ENCODE measurements at regions not wholly inside any gene's neighbourhood (a gene's known extent, or its start where the extent isn't known, plus 50 kb on each side); places are given as distances from the start of the nearest gene placed in this dataset.

- DNase-seq (ENCODE audit: low read depth in 2 of 2) = no peak
Measured at GRCh38 chr6:137734005-137734874, 132.8 kb upstream of the TNFAIP3 start.

GRCh38 chr6:137734875-137735182 is 132.2 kb upstream of the TNFAIP3 start:
- DNase-seq (ENCODE audit: low read depth in 2 of 2) = no peak

- DNase-seq (ENCODE audit: low read depth in 2 of 2) = no peak
Measured at GRCh38 chr6:137736048-137736818, 130.8 kb upstream of the TNFAIP3 start.

GRCh38 chr6:137736911-137737310 is 130.1 kb upstream of the TNFAIP3 start:
- DNase-seq (ENCODE audit: low read depth in 2 of 2) = no peak

- peak in 1 of 2 donors; percentile 38 for DNase-seq (ENCODE audit: low read depth in 2 of 2)
Measured at GRCh38 chr6:137737836-137738596, 129.0 kb upstream of the TNFAIP3 start.

- DNase-seq (ENCODE audit: low read depth in 2 of 2) = no peak
Measured at GRCh38 chr6:137738931-137739504, 128.0 kb upstream of the TNFAIP3 start.

- DNase-seq (ENCODE audit: low read depth in 2 of 2) = no peak
Measured at GRCh38 chr6:137739544-137739943, 127.5 kb upstream of the TNFAIP3 start.

GRCh38 chr6:137740091-137740755 is 126.8 kb upstream of the TNFAIP3 start:
- DNase-seq (ENCODE audit: low read depth in 2 of 2) = no peak

- no peak for DNase-seq (ENCODE audit: low read depth in 2 of 2)
Measured at GRCh38 chr6:137740967-137741761, 125.9 kb upstream of the TNFAIP3 start.

- no peak for DNase-seq (ENCODE audit: low read depth in 2 of 2)
Measured at GRCh38 chr6:137743493-137743892, 123.6 kb upstream of the TNFAIP3 start.

- no peak for DNase-seq (ENCODE audit: low read depth in 2 of 2)
Measured at GRCh38 chr6:137744877-137745276, 122.2 kb upstream of the TNFAIP3 start.

GRCh38 chr6:137745321-137745720 is 121.7 kb upstream of the TNFAIP3 start:
- DNase-seq (ENCODE audit: low read depth in 2 of 2) = no peak

GRCh38 chr6:137746264-137746663 is 120.8 kb upstream of the TNFAIP3 start:
- DNase-seq (ENCODE audit: low read depth in 2 of 2) = no peak

GRCh38 chr6:137749696-137750211 is 117.3 kb upstream of the TNFAIP3 start:
- DNase-seq (ENCODE audit: low read depth in 2 of 2) = peak; percentile 14 to 42

GRCh38 chr6:137750297-137750696 is 116.8 kb upstream of the TNFAIP3 start:
- no peak for DNase-seq (ENCODE audit: low read depth in 2 of 2)

- peak in 1 of 2 donors; percentile 9 for DNase-seq (ENCODE audit: low read depth in 2 of 2)
Measured at GRCh38 chr6:137751768-137752560, 115.1 kb upstream of the TNFAIP3 start.

- no peak for DNase-seq (ENCODE audit: low read depth in 2 of 2)
Measured at GRCh38 chr6:137754366-137754765, 112.7 kb upstream of the TNFAIP3 start.

GRCh38 chr6:137754866-137755265 is 112.2 kb upstream of the TNFAIP3 start:
- DNase-seq (ENCODE audit: low read depth in 2 of 2) = no peak

GRCh38 chr6:137755284-137755683 is 111.8 kb upstream of the TNFAIP3 start:
- DNase-seq (ENCODE audit: low read depth in 2 of 2) = no peak
